PC-9 (cell line): ENCODE measurements at regions not wholly inside any gene's neighbourhood (a gene's known extent, or its start where the extent isn't known, plus 50 kb on each side); places are given as distances from the start of the nearest gene placed in this dataset.
"Not testable (repeated sequence)": the region's sequence is repeated elsewhere in the genome, so short reads cannot be mapped to it uniquely, and the experiment has no call there.

Source experiments
- BruUV-seq: library from RNA; stranded (reverse); fragments of 400-500 nt; replicated peaks from 2 replicates; lab custom pipeline; 2021; lab: Mats Ljungman, UMichigan
- CTCF ChIA-PET: fragments of 300-600 bp; sonication (Branson Sonifier 250); formaldehyde crosslinking; loops from one replicate; lab custom pipeline; 2022; ENCODE audit warnings: antibody characterized with exemption; lab: Charles Lee
- POLR2A ChIA-PET: fragments of 300-600 bp; sonication (Branson Sonifier 250); formaldehyde crosslinking; loops from one replicate; lab custom pipeline; 2022; ENCODE audit warnings: antibody characterized with exemption; ENCODE audit not compliant: unreplicated experiment; lab: Charles Lee
- DNase-seq, 2 experiments: peaks; one replicate each; pipeline versions ENCODE4 v3.0.0 to v3.0.0-alpha.2; 2015 to 2022; ENCODE audit warnings: mixed read lengths in 1 of 2
- H2AFZ ChIP-seq: fragments of 200-600 bp; sonication (generic); 2 replicates; pipeline ENCODE4 v1.8.1; 2017; ENCODE audit warnings: antibody characterized with exemption
- H3F3A ChIP-seq: fragments of 200-600 bp; sonication (generic); 2 replicates; pipeline ENCODE4 v1.8.1; 2017; ENCODE audit warnings: antibody characterized with exemption, mild to moderate bottlenecking, low read depth; ENCODE audit not compliant: insufficient read depth
- H3K27ac ChIP-seq: fragments of 200-600 bp; sonication (generic); 2 replicates; pipeline ENCODE4 v1.6.1; 2016; ENCODE audit warnings: mixed run types
- H3K27me3 ChIP-seq: fragments of 200-600 bp; sonication (generic); 2 replicates; pipeline ENCODE4 v1.6.1; 2016; ENCODE audit warnings: low read depth, mixed run types; ENCODE audit not compliant: insufficient read depth
- H3K36me3 ChIP-seq: fragments of 200-600 bp; sonication (generic); 2 replicates; pipeline ENCODE4 v1.6.1; 2016; ENCODE audit warnings: low read depth, mixed run types
- H3K4me1 ChIP-seq: fragments of 200-600 bp; sonication (generic); replicated peaks from 2 replicates; pipeline ENCODE4 v1.6.1; 2016; ENCODE audit warnings: mixed run types; ENCODE audit not compliant: insufficient read depth
- H3K4me2 ChIP-seq: fragments of 200-600 bp; sonication (generic); 2 replicates; pipeline ENCODE4 v1.6.1; 2017; ENCODE audit warnings: mixed run types
- H3K4me3 ChIP-seq: fragments of 200-600 bp; sonication (generic); 2 replicates; pipeline ENCODE4 v1.6.1; 2016; ENCODE audit warnings: mixed run types
- H3K79me2 ChIP-seq: fragments of 200-600 bp; sonication (generic); 2 replicates; pipeline ENCODE4 v1.6.1; 2017; ENCODE audit warnings: low read depth, mixed run types
- H3K9me2 ChIP-seq: fragments of 200-600 bp; sonication (generic); 2 replicates; pipeline ENCODE4 v1.8.1; 2017; ENCODE audit warnings: mild to moderate bottlenecking; ENCODE audit not compliant: insufficient read depth
- H3K9me3 ChIP-seq: fragments of 200-600 bp; sonication (generic); 2 replicates; pipeline ENCODE4 v1.8.1; 2016; ENCODE audit warnings: low read depth; ENCODE audit not compliant: insufficient read depth
- H4K20me1 ChIP-seq: fragments of 200-600 bp; sonication (generic); 2 replicates; pipeline ENCODE4 v1.8.1; 2017; ENCODE audit not compliant: insufficient read depth
- CTCF ChIP-seq: fragments of 200-600 bp; sonication (generic); conservative IDR thresholded peaks from 2 replicates; pipeline ENCODE4 v1.6.1; 2017; ENCODE audit warnings: mixed run types, antibody characterized with exemption, mild to moderate bottlenecking, moderate library complexity
- EZH2 ChIP-seq: fragments of 200-600 bp; sonication (generic); IDR thresholded peaks from 2 replicates; pipeline ENCODE4 v1.8.0; 2017; ENCODE audit warnings: antibody characterized with exemption, low read depth
- intact Hi-C: fragments of 100-400 bp; cut with micrococcal nuclease; formaldehyde crosslinking; loops from one replicate; pipeline ENCODE4 v1.10.0; 2022; ENCODE audit not compliant: unreplicated experiment

- Histone ChIP-seq H3K36me3 (no peaks in the 10 kb centered on the region), H3F3A (peaks cover 5% of the 10 kb centered on the region; the same call in 1 of the 2 replicates), H3K4me2 (peak overlapping the region; percentile 83), H4K20me1 (no peaks in the 10 kb centered on the region), H3K9me3 (no peaks in the 10 kb centered on the region), H3K79me2 (peaks cover 19% of the 10 kb centered on the region), H2AFZ (peak overlapping the region; percentile 82), H3K27ac (no peak overlapping the region), H3K27me3 (no peaks in the 10 kb centered on the region), H3K4me1 (peaks cover 17% of the 10 kb centered on the region), H3K4me3 (peak overlapping the region; percentile 62), H3K9me2 (no peaks in the 10 kb centered on the region)
- POLR2A ChIA-PET = no interaction called here
- TF ChIP-seq EZH2 (no peak), CTCF (no peak)
- BruUV-seq = no TSS peak
- intact Hi-C loops = no loop called here
- CTCF ChIA-PET = no interaction called here
- peak; percentile 45 to 57 for DNase-seq
These were observed 2662.4 kb upstream of the PCDH20 start for GRCh38 chr13:64078025-64078424.

GRCh38 chr13:64077132-64077835, 2661.6 kb upstream of the PCDH20 start:
- Histone ChIP-seq H3K79me2 (peaks cover 24% of the 10 kb centered on the region), H3K4me1 (peaks cover 24% of the 10 kb centered on the region), H3K4me2 (peak overlapping the region; percentile 99; the same call in 1 of the 2 replicates)
- H3K9me2 ChIP-seq, H3K27ac ChIP-seq, H3K9me3 ChIP-seq, DNase-seq, H3K36me3 ChIP-seq, H2AFZ ChIP-seq, POLR2A ChIA-PET, H4K20me1 ChIP-seq, intact Hi-C loops, CTCF ChIA-PET, H3K27me3 ChIP-seq, H3K4me3 ChIP-seq, H3F3A ChIP-seq, BruUV-seq: not testable (repeated sequence)

- peak overlapping the region; percentile 96 for H3K4me3 ChIP-seq
- BruUV-seq = no TSS peak
- intact Hi-C loops = no loop called here
- H2AFZ ChIP-seq = peak overlapping the region; percentile 97
- CTCF ChIA-PET = no interaction called here
- peaks cover 24% of the 10 kb centered on the region for H3K4me1 ChIP-seq
- peaks cover 5% of the 10 kb centered on the region; the same call in 1 of the 2 replicates for H3F3A ChIP-seq
- DNase-seq = peak; percentile 86 to 88
- H3K27ac ChIP-seq = peak overlapping the region; percentile 69
- H3K27me3 ChIP-seq = no peaks in the 10 kb centered on the region
- no peak for TF ChIP-seq EZH2
- no peak for TF ChIP-seq CTCF
- no peaks in the 10 kb centered on the region for H4K20me1 ChIP-seq
- peaks cover 33% of the 10 kb centered on the region for H3K79me2 ChIP-seq
- H3K4me2 ChIP-seq = peak overlapping the region; percentile 99
- POLR2A ChIA-PET = interaction anchor here (0.6 to 0.8 kb wide), 2 partner anchors 66 to 765 kb away, joined by 4 read pairs; no protein-coding TSS in a partner anchor
- H3K9me3 ChIP-seq = no peaks in the 10 kb centered on the region
- no peaks in the 10 kb centered on the region for H3K36me3 ChIP-seq
- H3K9me2 ChIP-seq = no peaks in the 10 kb centered on the region
These were observed 2660.1 kb upstream of the PCDH20 start for GRCh38 chr13:64075543-64076271.
